H1 (cell line): ENCODE measurements at regions not wholly inside any gene's neighbourhood (a gene's known extent, or its start where the extent isn't known, plus 50 kb on each side); places are given as distances from the start of the nearest gene placed in this dataset.

Experiments
- CEBPB ChIP-seq: IDR thresholded peaks from 2 replicates; pipeline ENCODE4 v1.6.1; 2012; ENCODE audit warnings: low read depth, low read length
- CHD7 ChIP-seq: fragments of 300-600 bp; sonication (generic); IDR thresholded peaks from 2 replicates; pipeline ENCODE4 v1.7.1; 2012; ENCODE audit warnings: low read length, moderate library complexity, mild to moderate bottlenecking, inconsistent platforms; ENCODE audit not compliant: insufficient replicate concordance
- MAX ChIP-seq: IDR thresholded peaks from 2 replicates; pipeline ENCODE4 v1.6.1; 2012; ENCODE audit warnings: inconsistent platforms
- TBP ChIP-seq: IDR thresholded peaks from 2 replicates; pipeline ENCODE4 v1.6.1; 2011; ENCODE audit warnings: low read depth, low read length, improper control_type of control experiment
- YY1 ChIP-seq: IDR thresholded peaks from 2 replicates; pipeline ENCODE4 v1.6.1; 2011; ENCODE audit warnings: low read depth, mild to moderate bottlenecking, low read length
- TF ChIP-seq, protein P1 (sequence below): IDR thresholded peaks from 2 replicates; pipeline ENCODE4 v1.6.1; 2012; ENCODE audit warnings: low read length, inconsistent platforms

- TF ChIP-seq CHD7 (no peak), TBP (no peak), MAX (no peak), CEBPB (no peak), YY1 (no peak)
- TF ChIP-seq, protein P1, sequence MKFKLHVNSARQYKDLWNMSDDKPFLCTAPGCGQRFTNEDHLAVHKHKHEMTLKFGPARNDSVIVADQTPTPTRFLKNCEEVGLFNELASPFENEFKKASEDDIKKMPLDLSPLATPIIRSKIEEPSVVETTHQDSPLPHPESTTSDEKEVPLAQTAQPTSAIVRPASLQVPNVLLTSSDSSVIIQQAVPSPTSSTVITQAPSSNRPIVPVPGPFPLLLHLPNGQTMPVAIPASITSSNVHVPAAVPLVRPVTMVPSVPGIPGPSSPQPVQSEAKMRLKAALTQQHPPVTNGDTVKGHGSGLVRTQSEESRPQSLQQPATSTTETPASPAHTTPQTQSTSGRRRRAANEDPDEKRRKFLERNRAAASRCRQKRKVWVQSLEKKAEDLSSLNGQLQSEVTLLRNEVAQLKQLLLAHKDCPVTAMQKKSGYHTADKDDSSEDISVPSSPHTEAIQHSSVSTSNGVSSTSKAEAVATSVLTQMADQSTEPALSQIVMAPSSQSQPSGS, result no peak
Measured at GRCh38 chr18:10306779-10307178, 147.7 kb upstream of the APCDD1 start (continued).
